Activated naive CD4-positive, alpha-beta T cell treated with anti-CD3 and anti-CD28 coated beads, Interleukin-2, amount 10 ng/mL, durations not matched to agents 7 days and 5 days (primary cell): ENCODE measurements at regions not wholly inside any gene's neighbourhood (a gene's known extent, or its start where the extent isn't known, plus 50 kb on each side); places are given as distances from the start of the nearest gene placed in this dataset.

ENCODE experiments used
- CTCF ChIA-PET: fragments of 350-600 bp; sonication (Branson Sonifier 250); formaldehyde crosslinking; loops from one replicate; lab custom pipeline; 2021; ENCODE audit warnings: antibody characterized with exemption; lab: Charles Lee
- DNase-seq: peaks from one replicate; pipeline ENCODE4 v3.0.0-alpha.2; 2020
- H3K27ac Mint-ChIP-seq: one replicate; pipeline ENCODE4 v1.8.0; 2021; ENCODE audit warnings: mild to moderate bottlenecking, moderate library complexity, mixed read lengths
- H3K27me3 Mint-ChIP-seq: one replicate; pipeline ENCODE4 v1.8.0; 2021; ENCODE audit warnings: mild to moderate bottlenecking, mixed read lengths
- H3K36me3 Mint-ChIP-seq: one replicate; pipeline ENCODE4 v1.8.0; 2021; ENCODE audit warnings: mixed read lengths
- H3K4me1 Mint-ChIP-seq: one replicate; pipeline ENCODE4 v1.8.0; 2021; ENCODE audit warnings: mixed read lengths
- H3K4me3 Mint-ChIP-seq: one replicate; pipeline ENCODE4 v1.8.0; 2021; ENCODE audit warnings: mild to moderate bottlenecking, moderate library complexity, mixed read lengths
- H3K9me3 Mint-ChIP-seq: one replicate; pipeline ENCODE4 v1.8.0; 2021; ENCODE audit warnings: mixed read lengths

GRCh38 chr4:177105536-177105935 lies 204.1 kb upstream of the NEIL3 start:
- Mint-ChIP-seq H3K36me3 (no peaks in the 10 kb centered on the region), H3K4me1 (no peaks in the 10 kb centered on the region), H3K27me3 (no peaks in the 10 kb centered on the region), H3K9me3 (no peaks in the 10 kb centered on the region), H3K4me3 (no peak overlapping the region), H3K27ac (no peak overlapping the region)
- CTCF ChIA-PET = no interaction called here
- DNase-seq = no peak

- H3K36me3 Mint-ChIP-seq = no peaks in the 10 kb centered on the region
Measured at GRCh38 chr4:177107288-177107921, 202.3 kb upstream of the NEIL3 start.

GRCh38 chr4:177108708-177109107 lies 201.0 kb upstream of the NEIL3 start:
- Mint-ChIP-seq H3K4me1 (no peaks in the 10 kb centered on the region), H3K36me3 (no peaks in the 10 kb centered on the region), H3K9me3 (no peaks in the 10 kb centered on the region), H3K27ac (no peak overlapping the region), H3K4me3 (no peak overlapping the region), H3K27me3 (no peaks in the 10 kb centered on the region)
- no peak for DNase-seq
- CTCF ChIA-PET = no interaction called here

More at GRCh38 chr4:177107288-177107921, 202.3 kb upstream of the NEIL3 start:
- Mint-ChIP-seq H3K4me1 (no peaks in the 10 kb centered on the region), H3K27me3 (no peaks in the 10 kb centered on the region), H3K9me3 (no peaks in the 10 kb centered on the region), H3K27ac (no peak overlapping the region), H3K4me3 (no peak overlapping the region)
- no peak for DNase-seq
- CTCF ChIA-PET = no interaction called here

GRCh38 chr4:177109769-177110168 lies 199.9 kb upstream of the NEIL3 start:
- Mint-ChIP-seq H3K4me1 (no peaks in the 10 kb centered on the region), H3K36me3 (no peaks in the 10 kb centered on the region), H3K27ac (no peak overlapping the region), H3K27me3 (no peaks in the 10 kb centered on the region), H3K9me3 (no peaks in the 10 kb centered on the region), H3K4me3 (no peak overlapping the region)
- DNase-seq = no peak
- CTCF ChIA-PET = no interaction called here

GRCh38 chr4:177116161-177116560 lies 193.5 kb upstream of the NEIL3 start:
- H3K27me3 Mint-ChIP-seq = no peaks in the 10 kb centered on the region
- no peaks in the 10 kb centered on the region for H3K36me3 Mint-ChIP-seq
- H3K4me1 Mint-ChIP-seq = no peaks in the 10 kb centered on the region
- no peak for DNase-seq
- no peak overlapping the region for H3K27ac Mint-ChIP-seq
- H3K4me3 Mint-ChIP-seq = no peak overlapping the region
- H3K9me3 Mint-ChIP-seq = no peaks in the 10 kb centered on the region
- CTCF ChIA-PET = no interaction called here

- Mint-ChIP-seq H3K27me3 (no peaks in the 10 kb centered on the region), H3K4me1 (no peaks in the 10 kb centered on the region), H3K4me3 (no peak overlapping the region), H3K36me3 (no peaks in the 10 kb centered on the region), H3K9me3 (no peaks in the 10 kb centered on the region), H3K27ac (no peak overlapping the region)
- no peak for DNase-seq
- CTCF ChIA-PET = no interaction called here
Measured at GRCh38 chr4:177117256-177117655, 192.4 kb upstream of the NEIL3 start.

- no peaks in the 10 kb centered on the region for H3K9me3 Mint-ChIP-seq
- H3K4me3 Mint-ChIP-seq = no peak overlapping the region
- no peak for DNase-seq
- H3K27ac Mint-ChIP-seq = no peak overlapping the region
- CTCF ChIA-PET = no interaction called here
- no peaks in the 10 kb centered on the region for H3K27me3 Mint-ChIP-seq
- no peaks in the 10 kb centered on the region for H3K36me3 Mint-ChIP-seq
- no peaks in the 10 kb centered on the region for H3K4me1 Mint-ChIP-seq
Measured at GRCh38 chr4:177118596-177118995, 191.1 kb upstream of the NEIL3 start.

GRCh38 chr4:177119021-177119471 lies 190.6 kb upstream of the NEIL3 start:
- no peaks in the 10 kb centered on the region for H3K27me3 Mint-ChIP-seq

GRCh38 chr4:177119691-177120090 lies 190.0 kb upstream of the NEIL3 start:
- no peak for DNase-seq
- no peaks in the 10 kb centered on the region for H3K27me3 Mint-ChIP-seq
- H3K4me3 Mint-ChIP-seq = no peak overlapping the region
- H3K9me3 Mint-ChIP-seq = no peaks in the 10 kb centered on the region
- no peaks in the 10 kb centered on the region for H3K4me1 Mint-ChIP-seq
- CTCF ChIA-PET = no interaction called here
- H3K27ac Mint-ChIP-seq = no peak overlapping the region
- no peaks in the 10 kb centered on the region for H3K36me3 Mint-ChIP-seq

More at GRCh38 chr4:177119021-177119471, 190.6 kb upstream of the NEIL3 start:
- no peaks in the 10 kb centered on the region for H3K4me1 Mint-ChIP-seq
- H3K36me3 Mint-ChIP-seq = no peaks in the 10 kb centered on the region
- CTCF ChIA-PET = no interaction called here
- no peak overlapping the region for H3K27ac Mint-ChIP-seq
- no peaks in the 10 kb centered on the region for H3K9me3 Mint-ChIP-seq
- no peak for DNase-seq
- no peak overlapping the region for H3K4me3 Mint-ChIP-seq

- no peak overlapping the region for H3K4me3 Mint-ChIP-seq
- CTCF ChIA-PET = no interaction called here
- no peaks in the 10 kb centered on the region for H3K4me1 Mint-ChIP-seq
- no peak overlapping the region for H3K27ac Mint-ChIP-seq
- no peaks in the 10 kb centered on the region for H3K36me3 Mint-ChIP-seq
- no peak for DNase-seq
- H3K9me3 Mint-ChIP-seq = peaks cover 1% of the 10 kb centered on the region
- no peaks in the 10 kb centered on the region for H3K27me3 Mint-ChIP-seq
Measured at GRCh38 chr4:177123811-177124210, 185.9 kb upstream of the NEIL3 start.

GRCh38 chr4:177124349-177125064 lies 185.2 kb upstream of the NEIL3 start:
- DNase-seq = no peak
- Mint-ChIP-seq H3K9me3 (peaks cover 5% of the 10 kb centered on the region), H3K27me3 (no peaks in the 10 kb centered on the region), H3K27ac (no peak overlapping the region), H3K36me3 (no peaks in the 10 kb centered on the region), H3K4me3 (no peak overlapping the region), H3K4me1 (no peaks in the 10 kb centered on the region)
- CTCF ChIA-PET = no interaction called here

GRCh38 chr4:177125656-177126055 lies 184.0 kb upstream of the NEIL3 start:
- no peaks in the 10 kb centered on the region for H3K27me3 Mint-ChIP-seq
- H3K4me3 Mint-ChIP-seq = no peak overlapping the region
- no peaks in the 10 kb centered on the region for H3K36me3 Mint-ChIP-seq
- H3K9me3 Mint-ChIP-seq = peaks cover 8% of the 10 kb centered on the region
- no peak overlapping the region for H3K27ac Mint-ChIP-seq
- H3K4me1 Mint-ChIP-seq = no peaks in the 10 kb centered on the region
- DNase-seq = no peak
- CTCF ChIA-PET = no interaction called here

- DNase-seq = no peak
- Mint-ChIP-seq H3K4me1 (no peaks in the 10 kb centered on the region), H3K27ac (no peak overlapping the region), H3K4me3 (no peak overlapping the region), H3K36me3 (no peaks in the 10 kb centered on the region), H3K27me3 (no peaks in the 10 kb centered on the region), H3K9me3 (peaks cover 8% of the 10 kb centered on the region)
- CTCF ChIA-PET = no interaction called here
Measured at GRCh38 chr4:177127658-177128057, 182.0 kb upstream of the NEIL3 start.

GRCh38 chr4:177128306-177128705 lies 181.4 kb upstream of the NEIL3 start:
- Mint-ChIP-seq H3K36me3 (no peaks in the 10 kb centered on the region), H3K4me1 (no peaks in the 10 kb centered on the region), H3K27me3 (no peaks in the 10 kb centered on the region), H3K4me3 (no peak overlapping the region), H3K9me3 (peaks cover 8% of the 10 kb centered on the region), H3K27ac (no peak overlapping the region)
- CTCF ChIA-PET = interaction anchor here (1.0 kb wide), 1 partner anchor 9 kb away, joined by 3 read pairs; no protein-coding TSS in a partner anchor
- DNase-seq = no peak

- no peak for DNase-seq
- Mint-ChIP-seq H3K27ac (no peak overlapping the region), H3K9me3 (peaks cover 8% of the 10 kb centered on the region), H3K36me3 (no peaks in the 10 kb centered on the region), H3K27me3 (no peaks in the 10 kb centered on the region), H3K4me3 (no peak overlapping the region), H3K4me1 (no peaks in the 10 kb centered on the region)
- CTCF ChIA-PET = no interaction called here
Measured at GRCh38 chr4:177131736-177132135, 177.9 kb upstream of the NEIL3 start.
